KMS-11 (cell line): ENCODE measurements at regions not wholly inside any gene's neighbourhood (a gene's known extent, or its start where the extent isn't known, plus 50 kb on each side); places are given as distances from the start of the nearest gene placed in this dataset.

Source experiments
- H2AFZ ChIP-seq: fragments of 200-600 bp; sonication (generic); 2 replicates; pipeline ENCODE4 v1.6.1; 2016; ENCODE audit warnings: antibody characterized with exemption, mixed run types, low read depth
- H3K27ac ChIP-seq: fragments of 200-600 bp; sonication (generic); 2 replicates; pipeline ENCODE4 v1.6.1; 2016; ENCODE audit warnings: mild to moderate bottlenecking, mixed run types
- H3K27me3 ChIP-seq: fragments of 200-600 bp; sonication (generic); 2 replicates; pipeline ENCODE4 v1.6.1; 2017; ENCODE audit warnings: mild to moderate bottlenecking, low read depth, mixed run types, moderate library complexity; ENCODE audit not compliant: insufficient read depth
- H3K36me3 ChIP-seq: fragments of 200-600 bp; sonication (generic); 2 replicates; pipeline ENCODE4 v1.6.1; 2017; ENCODE audit warnings: mild to moderate bottlenecking, mixed run types; ENCODE audit not compliant: insufficient read depth
- H3K4me1 ChIP-seq: fragments of 200-600 bp; sonication (generic); 2 replicates; pipeline ENCODE4 v1.6.1; 2016; ENCODE audit warnings: mild to moderate bottlenecking, low read depth, mixed run types; ENCODE audit not compliant: poor library complexity, severe bottlenecking
- H3K4me2 ChIP-seq: fragments of 200-600 bp; sonication (generic); 2 replicates; pipeline ENCODE4 v1.7.0; 2016; ENCODE audit warnings: mild to moderate bottlenecking, mixed run types
- H3K4me3 ChIP-seq: fragments of 200-600 bp; sonication (generic); IDR thresholded peaks from 2 replicates; pipeline ENCODE4 v1.6.1; 2017; ENCODE audit warnings: low read depth, low read length, mixed read lengths; ENCODE audit not compliant: insufficient read depth
- H3K79me2 ChIP-seq: fragments of 200-600 bp; sonication (generic); 2 replicates; pipeline ENCODE4 v1.6.1; 2016; ENCODE audit warnings: low read depth, mixed run types; ENCODE audit not compliant: insufficient read depth
- H3K9ac ChIP-seq: fragments of 200-600 bp; sonication (generic); 2 replicates; pipeline ENCODE4 v1.6.1; 2016; ENCODE audit warnings: mild to moderate bottlenecking, mixed run types
- H4K20me1 ChIP-seq: fragments of 200-600 bp; sonication (generic); 2 replicates; pipeline ENCODE4 v1.6.1; 2016; ENCODE audit warnings: mild to moderate bottlenecking, mixed run types; ENCODE audit not compliant: insufficient read depth
- TF ChIP-seq, protein P1 (sequence below): fragments of 200-600 bp; sonication (generic); conservative IDR thresholded peaks from 2 replicates; pipeline ENCODE4 v1.6.1; 2017; ENCODE audit warnings: low read depth, mild to moderate bottlenecking, antibody characterized with exemption, low read length, moderate library complexity, mixed read lengths

DNA sequence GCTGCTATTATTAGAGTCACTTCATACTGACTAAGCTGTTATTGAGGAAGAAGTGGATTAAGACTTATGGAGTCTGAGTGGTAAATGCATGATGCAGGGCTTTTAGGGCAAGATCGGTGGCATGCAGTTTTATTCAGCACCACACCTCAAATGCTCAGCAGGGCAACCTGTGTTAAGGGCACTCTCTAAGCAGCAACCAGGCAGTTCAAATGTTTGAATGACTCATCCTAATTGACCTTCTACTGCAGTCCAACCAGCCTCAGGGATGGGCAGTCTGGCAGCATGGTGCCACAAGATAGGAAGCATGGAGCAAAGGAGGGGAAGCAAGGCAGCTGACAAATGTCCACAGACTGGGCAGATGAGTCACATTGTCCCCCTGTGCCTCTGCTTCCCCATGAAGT is 80.2 kb upstream of the MIER3 start:
- no peaks in the 10 kb centered on the region for H4K20me1 ChIP-seq
- no peak overlapping the region for H2AFZ ChIP-seq
- no peak overlapping the region for H3K9ac ChIP-seq
- H3K36me3 ChIP-seq = no peaks in the 10 kb centered on the region
- H3K4me3 ChIP-seq = no peak overlapping the region
- no peak overlapping the region for H3K27ac ChIP-seq
- no peaks in the 10 kb centered on the region for H3K27me3 ChIP-seq
- peaks cover 22% of the 10 kb centered on the region for H3K4me1 ChIP-seq
- TF ChIP-seq, protein P1, sequence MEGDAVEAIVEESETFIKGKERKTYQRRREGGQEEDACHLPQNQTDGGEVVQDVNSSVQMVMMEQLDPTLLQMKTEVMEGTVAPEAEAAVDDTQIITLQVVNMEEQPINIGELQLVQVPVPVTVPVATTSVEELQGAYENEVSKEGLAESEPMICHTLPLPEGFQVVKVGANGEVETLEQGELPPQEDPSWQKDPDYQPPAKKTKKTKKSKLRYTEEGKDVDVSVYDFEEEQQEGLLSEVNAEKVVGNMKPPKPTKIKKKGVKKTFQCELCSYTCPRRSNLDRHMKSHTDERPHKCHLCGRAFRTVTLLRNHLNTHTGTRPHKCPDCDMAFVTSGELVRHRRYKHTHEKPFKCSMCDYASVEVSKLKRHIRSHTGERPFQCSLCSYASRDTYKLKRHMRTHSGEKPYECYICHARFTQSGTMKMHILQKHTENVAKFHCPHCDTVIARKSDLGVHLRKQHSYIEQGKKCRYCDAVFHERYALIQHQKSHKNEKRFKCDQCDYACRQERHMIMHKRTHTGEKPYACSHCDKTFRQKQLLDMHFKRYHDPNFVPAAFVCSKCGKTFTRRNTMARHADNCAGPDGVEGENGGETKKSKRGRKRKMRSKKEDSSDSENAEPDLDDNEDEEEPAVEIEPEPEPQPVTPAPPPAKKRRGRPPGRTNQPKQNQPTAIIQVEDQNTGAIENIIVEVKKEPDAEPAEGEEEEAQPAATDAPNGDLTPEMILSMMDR = no peak
- no peaks in the 10 kb centered on the region for H3K79me2 ChIP-seq
- H3K4me2 ChIP-seq = no peak overlapping the region

- Histone ChIP-seq H3K79me2 (no peaks in the 10 kb centered on the region), H3K36me3 (no peaks in the 10 kb centered on the region), H3K4me1 (peaks cover 22% of the 10 kb centered on the region), H3K27me3 (no peaks in the 10 kb centered on the region), H4K20me1 (no peaks in the 10 kb centered on the region), H2AFZ (no peak overlapping the region), H3K4me2 (no peak overlapping the region), H3K27ac (no peak overlapping the region), H3K9ac (no peak overlapping the region), H3K4me3 (no peak overlapping the region)
- TF ChIP-seq, protein P1 = no peak
These were observed 81.2 kb upstream of the MIER3 start for GRCh38 chr5:57033103-57033502.

DNA sequence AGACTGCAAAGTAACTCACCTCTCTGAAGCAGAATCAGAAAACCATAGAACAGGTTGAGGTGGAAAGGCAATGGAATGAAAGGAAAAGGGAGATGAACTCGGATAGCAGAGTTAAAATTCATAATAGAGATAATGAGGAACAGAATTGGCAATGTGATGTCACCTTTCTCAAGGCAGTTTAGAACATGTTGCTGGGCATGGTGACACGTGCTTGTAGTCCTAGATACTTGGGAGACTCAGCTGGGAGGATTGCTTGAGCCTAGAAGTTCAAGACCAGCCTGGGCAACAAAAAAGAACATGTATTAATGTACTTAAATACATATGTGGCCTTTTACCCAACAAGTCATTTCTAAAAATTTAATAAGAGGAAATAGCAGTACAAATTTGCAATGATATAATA is 81.6 kb upstream of the MIER3 start:
- Histone ChIP-seq H3K4me3 (no peak overlapping the region), H3K79me2 (no peaks in the 10 kb centered on the region), H3K27ac (no peak overlapping the region), H3K9ac (no peak overlapping the region), H4K20me1 (no peaks in the 10 kb centered on the region), H3K36me3 (no peaks in the 10 kb centered on the region), H2AFZ (no peak overlapping the region), H3K4me2 (no peak overlapping the region), H3K27me3 (no peaks in the 10 kb centered on the region), H3K4me1 (peaks cover 22% of the 10 kb centered on the region)
- TF ChIP-seq, protein P1 = no peak

DNA sequence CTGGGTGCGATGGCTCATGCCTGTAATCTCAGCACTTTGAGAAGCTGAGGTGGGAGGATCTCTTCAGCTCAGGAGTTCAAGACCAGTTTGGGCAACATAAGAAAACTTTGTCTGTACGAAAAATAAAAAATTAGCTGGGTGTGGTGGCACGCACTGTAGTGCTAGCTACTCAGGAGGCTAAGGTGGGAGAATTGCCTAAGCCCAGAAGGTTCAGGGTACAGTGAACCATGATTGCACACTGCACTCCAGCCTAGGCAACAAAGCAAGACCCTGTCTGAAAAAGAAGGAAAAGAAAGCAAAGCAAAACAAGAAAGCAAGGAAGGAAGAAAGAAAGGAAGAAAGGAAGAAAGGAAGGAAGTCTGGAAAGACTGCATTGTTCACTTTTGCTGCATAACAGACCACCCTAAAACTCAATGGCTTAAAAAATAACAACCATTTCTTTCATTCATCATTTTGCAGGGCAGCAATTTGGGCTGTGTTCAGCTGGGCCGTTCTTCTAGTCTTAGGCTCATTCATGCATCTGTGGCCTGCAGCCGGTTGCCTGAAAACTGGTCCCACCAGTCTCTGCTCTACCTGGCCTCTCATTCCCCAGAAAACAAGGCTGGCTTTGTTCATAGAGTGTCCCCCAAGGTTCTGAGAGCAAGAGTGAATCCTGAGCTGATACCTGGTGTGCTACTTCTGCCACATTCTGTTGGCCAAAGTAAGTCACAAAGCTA is 82.4 kb upstream of the MIER3 start:
- Histone ChIP-seq H3K4me1 (peaks cover 22% of the 10 kb centered on the region), H3K9ac (no peak overlapping the region), H3K4me3 (no peak overlapping the region), H4K20me1 (no peaks in the 10 kb centered on the region), H3K4me2 (no peak overlapping the region), H2AFZ (no peak overlapping the region), H3K79me2 (no peaks in the 10 kb centered on the region), H3K27ac (no peak overlapping the region), H3K36me3 (no peaks in the 10 kb centered on the region), H3K27me3 (no peaks in the 10 kb centered on the region)
- TF ChIP-seq, protein P1 = no peak
